ENCODE measurements at regions not wholly inside any gene's neighbourhood (a gene's known extent, or its start where the extent isn't known, plus 50 kb on each side); places are given as distances from the start of the nearest gene placed in this dataset.

GRCh38 chr12:85523197-85523596 is 243.2 kb downstream of the ALX1 start:
- no peak for TF ChIP-seq CTCF (IDR thresholded peaks at IDR 0.05)
- no peak for TF ChIP-seq POLR2A (IDR thresholded peaks at IDR 0.05)
